Activated CD4-positive, CD25-positive, alpha-beta regulatory T cell treated with anti-CD3 and anti-CD28 coated beads, Interleukin-2, amount 50 U/mL, for 16 hours (primary cell): ENCODE measurements at regions not wholly inside any gene's neighbourhood (a gene's known extent, or its start where the extent isn't known, plus 50 kb on each side); places are given as distances from the start of the nearest gene placed in this dataset.
"Not testable (repeated sequence)": the region's sequence is repeated elsewhere in the genome, so short reads cannot be mapped to it uniquely, and the experiment has no call there.

ENCODE experiments used
- DNase-seq: peaks from one replicate; pipeline ENCODE4 v3.0.0-alpha.2; 2020; ENCODE audit warnings: low read depth, low spot score

DNA sequence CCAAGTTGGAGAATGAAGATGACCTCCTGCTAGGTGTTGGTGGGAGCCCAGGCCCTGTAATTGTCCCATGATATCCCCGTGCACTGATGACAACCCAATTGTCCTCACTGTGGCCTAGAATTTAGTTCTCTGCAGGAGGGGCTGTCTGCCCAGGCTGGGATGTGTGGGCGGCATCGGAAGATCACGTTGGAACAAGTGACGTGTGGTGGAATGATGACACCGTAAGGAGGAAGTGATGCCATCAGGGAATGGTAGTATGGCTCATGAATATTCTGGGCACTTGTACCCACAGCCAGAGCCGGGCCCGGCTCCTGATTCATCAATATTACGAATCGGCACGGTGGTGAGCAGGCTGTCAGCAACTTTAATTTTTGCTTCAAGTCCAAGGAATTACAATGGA is 111.6 kb downstream of the MIAT start:
- DNase-seq = no peak

- DNase-seq = no peak
These were observed 112.3 kb downstream of the MIAT start for GRCh38 chr22:26769663-26770062.

DNA sequence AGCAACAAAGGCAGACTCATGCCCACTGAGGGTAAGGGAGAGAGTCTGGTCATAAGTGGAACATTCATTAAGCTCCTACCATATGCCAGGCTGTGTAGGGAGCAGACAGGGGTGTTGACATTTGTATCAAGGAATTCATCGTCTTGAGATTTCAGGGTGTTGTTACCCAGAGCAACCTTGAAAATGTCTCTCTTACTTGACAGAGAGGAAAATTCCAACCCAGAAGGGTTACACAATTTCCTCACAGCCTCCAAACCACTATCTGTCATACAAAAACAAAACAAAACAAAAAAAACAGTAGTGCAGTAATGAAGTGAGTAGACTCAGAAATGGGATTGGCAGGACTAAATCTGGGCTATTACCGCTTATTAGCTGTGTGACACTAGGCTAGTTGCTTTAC is 113.2 kb downstream of the MIAT start:
- no peak for DNase-seq

DNA sequence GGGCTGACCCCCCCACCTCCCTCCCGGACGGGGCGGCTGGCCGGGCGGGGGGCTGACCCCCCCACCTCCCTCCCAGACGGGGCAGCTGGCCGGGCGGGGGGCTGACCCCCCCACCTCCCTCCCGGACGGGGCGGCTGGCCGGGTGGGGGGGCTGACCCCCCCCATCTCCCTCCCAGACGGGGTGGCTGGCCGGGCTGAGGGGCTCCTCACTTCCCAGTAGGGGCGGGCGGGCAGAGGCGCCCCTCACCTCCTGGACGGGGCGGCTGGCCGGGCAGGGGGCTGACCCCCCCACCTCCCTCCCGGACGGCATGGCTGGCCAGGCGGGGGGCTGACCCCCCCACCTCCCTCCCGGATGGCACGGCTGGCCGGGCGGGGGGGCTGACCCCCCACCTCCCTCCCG is 115.7 kb downstream of the MIAT start:
- not testable (repeated sequence) for DNase-seq

- DNase-seq = no peak
These were observed 118.0 kb downstream of the MIAT start for GRCh38 chr22:26775394-26775793.

GRCh38 chr22:26777156-26777801 is 119.9 kb downstream of the MIAT start:
- DNase-seq = no peak

DNA sequence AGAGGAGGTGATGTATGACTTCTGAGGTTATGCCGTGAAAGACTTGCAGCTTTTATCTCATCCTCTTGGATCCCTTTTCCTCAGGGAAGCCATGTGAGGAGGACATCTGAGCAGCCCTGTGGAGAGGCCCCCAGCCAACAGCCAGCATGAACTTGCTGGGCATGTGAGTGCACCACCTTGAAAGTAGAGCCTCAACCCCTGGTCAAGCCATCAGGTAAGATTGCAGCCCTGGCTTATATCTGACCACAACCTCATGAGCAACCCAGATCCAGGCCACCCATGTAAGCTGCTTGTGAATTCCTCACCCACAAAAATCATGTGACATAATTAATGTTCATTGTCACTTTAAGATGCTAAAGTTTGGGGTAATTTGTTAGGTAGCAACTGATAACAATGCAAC is 121.0 kb downstream of the MIAT start:
- DNase-seq = no peak

DNA sequence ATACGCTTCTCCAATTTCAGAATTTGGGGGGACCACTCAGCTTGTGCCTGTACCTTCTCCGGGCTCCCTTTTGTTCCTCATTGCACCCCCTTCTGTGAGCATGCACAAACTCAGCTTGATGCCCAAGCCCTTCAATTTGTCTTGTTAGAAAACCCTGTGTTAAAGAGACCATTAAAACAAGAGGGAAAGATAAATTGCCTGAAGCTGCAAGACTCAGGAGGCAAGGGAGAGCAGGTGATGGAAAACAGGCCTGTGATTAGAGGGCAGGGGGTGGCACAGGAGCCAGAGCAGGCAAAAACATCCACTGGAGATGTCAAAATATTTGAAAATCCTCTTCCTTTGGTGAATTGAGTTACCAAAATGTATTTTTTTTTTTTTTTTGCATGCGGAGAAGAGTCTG is 121.7 kb downstream of the MIAT start:
- DNase-seq = no peak

DNA sequence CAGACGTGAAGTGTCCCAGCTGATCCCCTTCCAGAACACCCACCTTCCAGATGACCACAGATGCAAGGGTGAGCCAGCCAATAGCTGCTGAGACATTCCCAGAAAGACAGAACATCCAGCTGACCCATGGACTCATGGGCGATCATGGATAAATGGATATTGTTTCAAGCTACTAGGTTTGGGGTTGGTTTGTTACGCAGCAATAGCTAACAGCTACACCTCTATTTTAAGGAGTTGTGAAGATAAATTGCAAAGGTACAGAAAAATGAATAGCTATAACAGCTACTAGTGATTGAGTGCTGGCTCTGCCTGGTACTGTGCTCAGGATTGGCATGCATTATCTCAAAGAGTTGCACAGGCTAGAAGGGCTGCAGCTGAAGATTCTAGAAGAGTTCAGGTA is 122.5 kb downstream of the MIAT start:
- DNase-seq = no peak

DNA sequence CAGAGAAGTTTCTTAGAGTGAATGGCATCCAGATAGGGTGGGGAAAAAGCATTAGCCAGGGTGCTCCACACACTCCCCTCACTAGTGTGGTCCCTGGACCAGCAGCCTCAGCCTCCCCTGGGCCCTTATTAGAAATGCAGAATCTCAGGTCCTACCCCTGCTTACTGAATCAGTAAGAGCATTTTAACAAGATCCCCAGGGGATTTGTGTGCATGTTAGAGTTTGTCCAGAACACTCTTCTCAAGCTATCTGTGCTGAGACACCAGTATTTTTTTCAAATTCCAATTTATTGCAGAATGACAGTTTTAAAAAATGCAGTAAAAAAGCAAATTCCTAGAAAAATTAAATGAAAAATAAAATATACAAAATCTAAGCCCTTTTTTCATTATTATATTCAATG is 123.1 kb downstream of the MIAT start:
- DNase-seq = no peak

DNA sequence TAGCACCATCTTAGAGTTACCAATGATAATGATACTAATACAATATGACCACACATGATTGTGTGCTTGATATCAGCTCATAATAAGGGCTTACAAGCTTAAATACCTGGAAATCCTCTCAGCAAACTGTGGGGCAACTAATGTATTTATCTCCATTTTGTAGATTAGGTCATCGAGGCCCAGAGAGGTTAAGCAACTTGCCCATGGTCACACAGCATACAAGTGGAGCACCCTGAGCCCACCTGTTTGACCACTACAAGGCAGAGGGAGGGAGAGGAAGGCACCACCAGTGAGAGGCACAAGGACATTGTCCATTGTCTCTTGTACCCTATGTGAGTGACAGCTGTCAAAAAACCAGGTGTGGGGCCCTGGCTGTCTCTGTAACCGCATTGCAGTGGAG is 123.7 kb downstream of the MIAT start:
- no peak for DNase-seq

- no peak for DNase-seq
These were observed 124.2 kb downstream of the MIAT start for GRCh38 chr22:26781596-26781995.

DNA sequence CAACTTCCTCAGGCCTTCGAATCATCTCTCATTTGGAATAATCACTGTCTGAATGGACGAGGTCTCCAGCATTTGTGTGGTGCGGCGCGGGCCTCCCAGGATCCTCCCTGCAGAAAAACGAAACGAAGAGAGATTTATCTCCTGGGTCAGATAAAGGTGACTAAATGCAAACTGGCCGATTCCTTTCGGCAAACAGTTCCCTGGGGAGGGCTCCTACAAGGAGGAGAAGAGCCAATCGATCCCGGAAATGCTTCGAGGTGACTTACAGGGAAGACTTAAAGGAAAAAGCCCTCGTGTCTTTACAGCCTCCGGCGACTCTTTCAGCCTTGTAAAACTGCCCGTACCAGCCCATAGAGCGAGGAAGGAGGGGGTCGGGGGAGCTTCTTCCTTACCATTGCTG is 126.5 kb downstream of the MIAT start:
- DNase-seq = no peak

GRCh38 chr22:26784772-26785171 is 127.4 kb downstream of the MIAT start:
- DNase-seq = no peak

GRCh38 chr22:26785932-26786331 is 128.5 kb downstream of the MIAT start:
- DNase-seq = no peak

- DNase-seq = no peak
These were observed 129.0 kb downstream of the MIAT start for GRCh38 chr22:26786398-26786797.

- DNase-seq = no peak
These were observed 132.6 kb downstream of the MIAT start for GRCh38 chr22:26789951-26790350.

DNA sequence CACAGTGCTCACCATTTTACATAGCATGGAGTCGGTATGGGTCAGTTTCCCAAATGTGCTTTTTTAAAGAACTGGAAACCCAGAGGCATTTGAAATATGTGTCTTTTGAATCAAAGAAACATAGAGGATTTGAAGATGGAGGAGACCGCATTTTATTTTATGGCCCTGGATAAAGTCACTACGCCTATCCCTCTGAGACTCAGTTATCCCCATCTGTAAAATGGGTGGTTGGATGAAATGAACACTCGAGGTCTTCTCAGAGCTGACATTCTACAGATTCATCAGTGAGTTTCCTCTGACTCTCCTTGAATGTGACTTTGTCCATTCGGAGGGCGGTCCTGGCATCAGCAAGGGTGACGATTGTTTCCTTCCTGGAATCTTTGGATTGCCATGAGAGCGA is 135.1 kb downstream of the MIAT start:
- DNase-seq = no peak

DNA sequence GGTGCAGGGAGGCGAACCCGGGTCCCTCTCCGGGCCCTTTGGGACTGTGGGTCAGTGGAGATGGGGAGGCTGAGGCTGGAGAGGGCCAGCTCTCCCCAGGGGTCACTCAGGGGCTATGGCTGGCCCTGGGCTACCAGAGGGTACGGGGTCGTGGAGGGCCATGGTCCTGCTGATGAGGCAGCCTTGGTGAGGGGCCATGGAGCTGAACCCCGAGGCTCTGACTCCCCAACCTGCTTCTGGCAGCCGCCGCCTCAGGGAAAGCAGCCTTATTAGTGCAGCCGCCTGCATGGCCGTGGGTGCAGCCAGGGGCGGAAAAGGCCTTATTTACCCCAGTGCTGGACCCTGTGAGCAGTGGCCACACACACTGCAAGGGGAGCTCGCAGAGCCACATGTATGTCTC is 139.4 kb downstream of the MIAT start:
- DNase-seq = no peak

GRCh38 chr22:26797910-26798309 is 140.5 kb downstream of the MIAT start:
- no peak for DNase-seq

GRCh38 chr22:26798462-26799065 is 141.2 kb downstream of the MIAT start:
- DNase-seq = no peak

GRCh38 chr22:26800858-26801257 is 143.5 kb downstream of the MIAT start:
- no peak for DNase-seq

DNA sequence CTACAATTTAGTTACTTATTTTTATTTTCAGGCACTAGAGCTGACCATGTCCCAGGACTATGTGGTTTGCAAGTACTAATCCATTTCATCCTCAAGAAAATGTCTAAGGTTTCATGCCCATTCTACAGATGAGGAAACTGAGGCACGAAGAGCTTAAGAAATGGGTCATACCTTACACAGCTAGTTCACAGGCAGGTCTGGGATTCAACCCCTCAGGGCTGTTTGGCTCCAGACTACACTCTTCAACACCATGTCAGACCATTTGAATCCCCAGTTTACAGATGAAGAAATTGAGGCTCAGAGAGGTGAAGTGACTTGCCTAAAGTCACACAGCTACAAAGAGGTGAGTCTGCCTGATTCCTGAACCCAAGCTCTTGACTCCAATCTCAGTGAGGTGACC is 144.1 kb downstream of the MIAT start:
- no peak for DNase-seq

DNA sequence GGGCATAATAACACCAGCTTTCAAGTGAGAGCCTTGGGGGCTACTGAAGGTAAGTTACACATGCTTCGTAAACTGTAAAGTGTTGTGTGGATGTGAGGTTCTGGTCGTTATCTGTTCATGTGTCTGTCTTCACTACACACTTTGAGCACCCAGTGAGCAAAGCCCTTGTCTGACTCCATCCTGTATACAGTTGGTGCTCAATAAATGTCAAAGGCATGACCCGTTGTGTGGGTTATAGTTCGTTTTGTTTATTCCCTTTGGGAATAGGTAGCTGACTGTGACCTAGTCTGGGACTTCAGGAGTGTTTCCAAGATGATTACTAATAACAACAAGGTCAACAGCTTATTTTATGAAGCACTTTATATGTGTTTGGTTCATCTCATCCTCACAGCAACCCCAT is 146.9 kb downstream of the MIAT start:
- DNase-seq = no peak
